ENCODE measurements at regions not wholly inside any gene's neighbourhood (a gene's known extent, or its start where the extent isn't known, plus 50 kb on each side); places are given as distances from the start of the nearest gene placed in this dataset.
"Not testable (repeated sequence)": the region's sequence is repeated elsewhere in the genome, so short reads cannot be mapped to it uniquely, and the experiment has no call there.

- DNase-seq (no peak), ATAC-seq (no peak)
- Mint-ChIP-seq H3K36me3 (no peaks in the 10 kb centered on the region), H3K27ac (no peak overlapping the region), H3K4me1 (peaks cover 0 to under 1% (median 0%) of the 10 kb centered on the region in 4 donors), H3K27me3 (peaks cover 0 to 8% (median 1%) of the 10 kb centered on the region in 5 donors), H3K9me3 (peaks cover 0 to 14% (median 0%) of the 10 kb centered on the region in 9 donors), H3K4me3 (peak overlapping the region in 1 of 10 donors; percentile 34)
- POLR2A ChIA-PET = no interaction called here
Measured at GRCh38 chr12:115380546-115381120, 696.7 kb upstream of the TBX3 start.

GRCh38 chr12:115378291-115378690 is 694.3 kb upstream of the TBX3 start:
- peaks cover 0 to 18% (median 4%) of the 10 kb centered on the region in 9 donors for H3K9me3 Mint-ChIP-seq
- no peak overlapping the region for H3K4me3 Mint-ChIP-seq
- peaks cover 0 to 6% (median 1%) of the 10 kb centered on the region in 5 donors for H3K27me3 Mint-ChIP-seq
- no peaks in the 10 kb centered on the region for H3K36me3 Mint-ChIP-seq
- no peak overlapping the region for H3K27ac Mint-ChIP-seq
- ATAC-seq = no peak
- H3K4me1 Mint-ChIP-seq = peaks cover 0 to 10% (median under 1%) of the 10 kb centered on the region in 4 donors
- no peak for DNase-seq
- POLR2A ChIA-PET = no interaction called here

- H3K4me3 Mint-ChIP-seq = no peak overlapping the region
- POLR2A ChIA-PET = no interaction called here
- no peak overlapping the region for H3K27ac Mint-ChIP-seq
- H3K27me3 Mint-ChIP-seq = peaks cover 0 to 6% (median 1%) of the 10 kb centered on the region in 5 donors
- no peak for ATAC-seq
- no peaks in the 10 kb centered on the region for H3K36me3 Mint-ChIP-seq
- peaks cover 0 to 18% (median 4%) of the 10 kb centered on the region in 9 donors for H3K9me3 Mint-ChIP-seq
- H3K4me1 Mint-ChIP-seq = peaks cover 0 to 10% (median under 1%) of the 10 kb centered on the region in 4 donors
- no peak for DNase-seq
Measured at GRCh38 chr12:115377779-115378178, 693.8 kb upstream of the TBX3 start.

- no peak overlapping the region for H3K27ac Mint-ChIP-seq
- peaks cover 0 to 10% (median under 1%) of the 10 kb centered on the region in 4 donors for H3K4me1 Mint-ChIP-seq
- DNase-seq (no peak), ATAC-seq (no peak)
- H3K9me3 Mint-ChIP-seq = peaks cover 0 to 18% (median 4%) of the 10 kb centered on the region in 9 donors
- H3K27me3 Mint-ChIP-seq = peaks cover 0 to 6% (median 1%) of the 10 kb centered on the region in 5 donors
- H3K4me3 Mint-ChIP-seq = no peak overlapping the region
- no peaks in the 10 kb centered on the region for H3K36me3 Mint-ChIP-seq
- POLR2A ChIA-PET = no interaction called here
Measured at GRCh38 chr12:115377230-115377629, 693.3 kb upstream of the TBX3 start.

GRCh38 chr12:115375186-115375991 is 691.4 kb upstream of the TBX3 start:
- H3K27ac Mint-ChIP-seq = peak overlapping the region in 3 of 10 donors; percentile 7 to 78 (median 74)
- H3K36me3 Mint-ChIP-seq = no peaks in the 10 kb centered on the region
- peak overlapping the region in 4 of 10 donors; percentile 3 to 43 (median 11) for H3K4me3 Mint-ChIP-seq
- peak in 2 of 10 donors; percentile 2 to 19 for DNase-seq
- peaks cover 0 to 10% (median under 1%) of the 10 kb centered on the region in 4 donors for H3K4me1 Mint-ChIP-seq
- POLR2A ChIA-PET = no interaction called here
- no peak for ATAC-seq
- peaks cover 0 to 9% (median under 1%) of the 10 kb centered on the region in 5 donors for H3K27me3 Mint-ChIP-seq
- H3K9me3 Mint-ChIP-seq = peaks cover 0 to 15% (median 6%) of the 10 kb centered on the region in 9 donors

- ATAC-seq = no peak
- peaks cover 0 to 10% (median under 1%) of the 10 kb centered on the region in 4 donors for H3K4me1 Mint-ChIP-seq
- peak overlapping the region in 2 of 10 donors; percentile 74 to 78 for H3K27ac Mint-ChIP-seq
- peak overlapping the region in 3 of 10 donors; percentile 4 to 43 (median 18) for H3K4me3 Mint-ChIP-seq
- H3K27me3 Mint-ChIP-seq = peaks cover 0 to 7% (median 1%) of the 10 kb centered on the region in 5 donors
- POLR2A ChIA-PET = no interaction called here
- no peak for DNase-seq
- H3K9me3 Mint-ChIP-seq = peaks cover 0 to 15% (median 6%) of the 10 kb centered on the region in 9 donors
- H3K36me3 Mint-ChIP-seq = no peaks in the 10 kb centered on the region
Measured at GRCh38 chr12:115374480-115375185, 690.7 kb upstream of the TBX3 start.

GRCh38 chr12:115371711-115372110 is 687.7 kb upstream of the TBX3 start:
- H3K4me3 Mint-ChIP-seq = no peak overlapping the region
- peaks cover 0 to 22% (median 7%) of the 10 kb centered on the region in 9 donors for H3K9me3 Mint-ChIP-seq
- peaks cover 0 to 12% (median 2%) of the 10 kb centered on the region in 5 donors for H3K27me3 Mint-ChIP-seq
- H3K27ac Mint-ChIP-seq = no peak overlapping the region
- DNase-seq (no peak), ATAC-seq (no peak)
- POLR2A ChIA-PET = no interaction called here
- peaks cover 0 to 5% (median 0%) of the 10 kb centered on the region in 3 donors for H3K36me3 Mint-ChIP-seq
- H3K4me1 Mint-ChIP-seq = peaks cover 0 to 10% (median under 1%) of the 10 kb centered on the region in 4 donors

GRCh38 chr12:115370650-115371049 is 686.7 kb upstream of the TBX3 start:
- DNase-seq = no peak
- no peak overlapping the region for H3K4me3 Mint-ChIP-seq
- H3K9me3 Mint-ChIP-seq = peaks cover 0 to 25% (median 7%) of the 10 kb centered on the region in 9 donors
- peaks cover 0 to 5% (median 0%) of the 10 kb centered on the region in 3 donors for H3K36me3 Mint-ChIP-seq
- H3K27me3 Mint-ChIP-seq = peaks cover 0 to 10% (median 2%) of the 10 kb centered on the region in 5 donors
- no peak for ATAC-seq
- H3K4me1 Mint-ChIP-seq = peaks cover 0 to 10% (median under 1%) of the 10 kb centered on the region in 4 donors
- H3K27ac Mint-ChIP-seq = no peak overlapping the region
- POLR2A ChIA-PET = no interaction called here

- H3K4me1 Mint-ChIP-seq = peaks cover 0 to 5% (median 0%) of the 10 kb centered on the region in 4 donors
- DNase-seq = no peak
- no peak for ATAC-seq
- no peak overlapping the region for H3K27ac Mint-ChIP-seq
- POLR2A ChIA-PET = no interaction called here
- H3K27me3 Mint-ChIP-seq = peaks cover 0 to 10% (median 2%) of the 10 kb centered on the region in 5 donors
- H3K36me3 Mint-ChIP-seq = peaks cover 0 to 5% (median 0%) of the 10 kb centered on the region in 3 donors
- no peak overlapping the region for H3K4me3 Mint-ChIP-seq
- H3K9me3 Mint-ChIP-seq = peaks cover 0 to 25% (median 8%) of the 10 kb centered on the region in 9 donors
Measured at GRCh38 chr12:115370207-115370606, 686.2 kb upstream of the TBX3 start.

- ATAC-seq, DNase-seq, H3K4me3 Mint-ChIP-seq, H3K27ac Mint-ChIP-seq, H3K36me3 Mint-ChIP-seq, POLR2A ChIA-PET, H3K4me1 Mint-ChIP-seq: not testable (repeated sequence)
- H3K9me3 Mint-ChIP-seq = peaks cover 2 to 20% (median 9%) of the 10 kb centered on the region in 9 donors
- peaks cover 0 to 15% (median 2%) of the 10 kb centered on the region in 5 donors for H3K27me3 Mint-ChIP-seq
Measured at GRCh38 chr12:115366277-115366676, 682.3 kb upstream of the TBX3 start.

GRCh38 chr12:115365765-115366164 is 681.8 kb upstream of the TBX3 start:
- H3K4me3 Mint-ChIP-seq, H3K4me1 Mint-ChIP-seq, H3K36me3 Mint-ChIP-seq, H3K27ac Mint-ChIP-seq, POLR2A ChIA-PET, ATAC-seq, DNase-seq: not testable (repeated sequence)
- Mint-ChIP-seq H3K27me3 (peaks cover 0 to 15% (median 2%) of the 10 kb centered on the region in 5 donors), H3K9me3 (peaks cover 2 to 20% (median 9%) of the 10 kb centered on the region in 9 donors)

- Mint-ChIP-seq H3K27ac (no peak overlapping the region), H3K36me3 (peaks cover 0 to 5% (median 0%) of the 10 kb centered on the region in 3 donors), H3K4me3 (no peak overlapping the region), H3K27me3 (peaks cover 0 to 15% (median 2%) of the 10 kb centered on the region in 5 donors), H3K9me3 (peaks cover 2 to 20% (median 9%) of the 10 kb centered on the region in 9 donors), H3K4me1 (no peaks in the 10 kb centered on the region)
- POLR2A ChIA-PET = no interaction called here
- DNase-seq (no peak), ATAC-seq (no peak)
Measured at GRCh38 chr12:115364921-115365320, 680.9 kb upstream of the TBX3 start.
